Activated CD8-positive, alpha-beta memory T cell treated with anti-CD3 and anti-CD28 coated beads, Interleukin-2, amount 10 ng/mL, durations not matched to agents 7 days and 5 days (primary cell): ENCODE measurements at regions not wholly inside any gene's neighbourhood (a gene's known extent, or its start where the extent isn't known, plus 50 kb on each side); places are given as distances from the start of the nearest gene placed in this dataset.

Experiments
- ATAC-seq: fragments of 150-1000 bp; cut with Tn5 transposase; one replicate; pipeline ENCODE4 v1.10.0; 2021; ENCODE audit warnings: moderate library complexity
- CTCF ChIA-PET: fragments of 350-600 bp; sonication (Branson Sonifier 250); formaldehyde crosslinking; loops from one replicate; lab custom pipeline; 2021; ENCODE audit warnings: antibody characterized with exemption; lab: Charles Lee
- DNase-seq: peaks from one replicate; pipeline ENCODE4 v3.0.0-alpha.2; 2020
- H3K27ac Mint-ChIP-seq: one replicate; pipeline ENCODE4 v1.8.0; 2021; ENCODE audit warnings: mild to moderate bottlenecking, mixed read lengths
- H3K27me3 Mint-ChIP-seq: one replicate; pipeline ENCODE4 v1.8.0; 2021; ENCODE audit warnings: mixed read lengths
- H3K36me3 Mint-ChIP-seq: one replicate; pipeline ENCODE4 v1.8.0; 2021; ENCODE audit warnings: mild to moderate bottlenecking, mixed read lengths
- H3K4me1 Mint-ChIP-seq: one replicate; pipeline ENCODE4 v1.8.0; 2021; ENCODE audit warnings: mixed read lengths
- H3K4me3 Mint-ChIP-seq: one replicate; pipeline ENCODE4 v1.8.0; 2021; ENCODE audit warnings: mild to moderate bottlenecking, moderate library complexity, mixed read lengths
- H3K9me3 Mint-ChIP-seq: one replicate; pipeline ENCODE4 v1.8.0; 2022; ENCODE audit warnings: low read depth, mixed read lengths

GRCh38 chr6:166745801-166746668, 119.0 kb upstream of the RPS6KA2 start:
- H3K4me3 Mint-ChIP-seq, result no peak overlapping the region
- ATAC-seq (no peak), DNase-seq (no peak)
- CTCF ChIA-PET, result no interaction called here
- H3K36me3 Mint-ChIP-seq, result no peaks in the 10 kb centered on the region
- H3K27me3 Mint-ChIP-seq, result peaks cover 8% of the 10 kb centered on the region
- no peak overlapping the region for H3K27ac Mint-ChIP-seq
- H3K4me1 Mint-ChIP-seq, result peaks cover 6% of the 10 kb centered on the region
- H3K9me3 Mint-ChIP-seq, result no peaks in the 10 kb centered on the region

- Mint-ChIP-seq H3K27me3 (no peaks in the 10 kb centered on the region), H3K27ac (no peak overlapping the region)
Observed at GRCh38 chr6:166744223-166745134, 117.4 kb upstream of the RPS6KA2 start.

GRCh38 chr6:166743406-166744222, 116.6 kb upstream of the RPS6KA2 start:
- no peaks in the 10 kb centered on the region for H3K27me3 Mint-ChIP-seq
- H3K36me3 Mint-ChIP-seq, result no peaks in the 10 kb centered on the region
- no peak overlapping the region for H3K4me3 Mint-ChIP-seq
- no peak overlapping the region for H3K27ac Mint-ChIP-seq
- CTCF ChIA-PET, result no interaction called here
- DNase-seq (peak; percentile 31), ATAC-seq (no peak)
- H3K9me3 Mint-ChIP-seq, result no peaks in the 10 kb centered on the region
- H3K4me1 Mint-ChIP-seq, result peaks cover 9% of the 10 kb centered on the region

More at GRCh38 chr6:166744223-166745134, 117.4 kb upstream of the RPS6KA2 start:
- Mint-ChIP-seq H3K36me3 (no peaks in the 10 kb centered on the region), H3K4me3 (no peak overlapping the region), H3K9me3 (no peaks in the 10 kb centered on the region), H3K4me1 (peaks cover 9% of the 10 kb centered on the region)
- DNase-seq (peak; percentile 37), ATAC-seq (no peak)
- CTCF ChIA-PET, result no interaction called here

GRCh38 chr6:166742981-166743380, 115.9 kb upstream of the RPS6KA2 start:
- Mint-ChIP-seq H3K27me3 (no peaks in the 10 kb centered on the region), H3K4me3 (no peak overlapping the region), H3K4me1 (peaks cover 9% of the 10 kb centered on the region), H3K9me3 (no peaks in the 10 kb centered on the region), H3K36me3 (no peaks in the 10 kb centered on the region), H3K27ac (no peak overlapping the region)
- CTCF ChIA-PET, result no interaction called here
- DNase-seq (peak; percentile 26), ATAC-seq (no peak)

- Mint-ChIP-seq H3K27me3 (no peaks in the 10 kb centered on the region), H3K4me1 (peaks cover 9% of the 10 kb centered on the region), H3K27ac (no peak overlapping the region), H3K9me3 (no peaks in the 10 kb centered on the region), H3K36me3 (no peaks in the 10 kb centered on the region), H3K4me3 (no peak overlapping the region)
- peak; percentile 43 for DNase-seq
- peak; percentile 51 for ATAC-seq
- CTCF ChIA-PET, result interaction anchor here (0.5 to 1.3 kb wide), 2 partner anchors 35 to 179 kb away, joined by 3 to 4 read pairs; no protein-coding TSS in a partner anchor
Observed at GRCh38 chr6:166739976-166740318, 112.9 kb upstream of the RPS6KA2 start.

GRCh38 chr6:166739117-166739975, 112.3 kb upstream of the RPS6KA2 start:
- no peaks in the 10 kb centered on the region for H3K36me3 Mint-ChIP-seq
- H3K27ac Mint-ChIP-seq, result no peak overlapping the region
- CTCF ChIA-PET, result interaction anchor here (1.3 kb wide), 1 partner anchor 36 kb away, joined by 3 read pairs; no protein-coding TSS in a partner anchor
- ATAC-seq, result no peak
- no peaks in the 10 kb centered on the region for H3K9me3 Mint-ChIP-seq
- no peak overlapping the region for H3K4me3 Mint-ChIP-seq
- H3K4me1 Mint-ChIP-seq, result peaks cover 9% of the 10 kb centered on the region
- DNase-seq, result peak; percentile 39
- no peaks in the 10 kb centered on the region for H3K27me3 Mint-ChIP-seq

- H3K9me3 Mint-ChIP-seq, result no peaks in the 10 kb centered on the region
- no peak overlapping the region for H3K27ac Mint-ChIP-seq
- CTCF ChIA-PET, result no interaction called here
- H3K4me1 Mint-ChIP-seq, result peaks cover 9% of the 10 kb centered on the region
- ATAC-seq (no peak), DNase-seq (peak; percentile 22)
- H3K36me3 Mint-ChIP-seq, result no peaks in the 10 kb centered on the region
- H3K4me3 Mint-ChIP-seq, result no peak overlapping the region
- H3K27me3 Mint-ChIP-seq, result no peaks in the 10 kb centered on the region
Observed at GRCh38 chr6:166738386-166739116, 111.5 kb upstream of the RPS6KA2 start.

GRCh38 chr6:166737261-166737660, 110.2 kb upstream of the RPS6KA2 start:
- Mint-ChIP-seq H3K4me1 (peaks cover 9% of the 10 kb centered on the region), H3K36me3 (no peaks in the 10 kb centered on the region), H3K27me3 (no peaks in the 10 kb centered on the region), H3K27ac (no peak overlapping the region), H3K9me3 (no peaks in the 10 kb centered on the region), H3K4me3 (no peak overlapping the region)
- CTCF ChIA-PET, result no interaction called here
- peak; percentile 0 for DNase-seq
- no peak for ATAC-seq

GRCh38 chr6:166736634-166737033, 109.6 kb upstream of the RPS6KA2 start:
- DNase-seq, result peak; percentile 18

GRCh38 chr6:166733900-166734299, 106.8 kb upstream of the RPS6KA2 start:
- H3K36me3 Mint-ChIP-seq, result no peaks in the 10 kb centered on the region
- DNase-seq (no peak), ATAC-seq (no peak)
- no peak overlapping the region for H3K4me3 Mint-ChIP-seq
- CTCF ChIA-PET, result no interaction called here
- H3K9me3 Mint-ChIP-seq, result no peaks in the 10 kb centered on the region
- H3K27me3 Mint-ChIP-seq, result no peaks in the 10 kb centered on the region
- peaks cover 6% of the 10 kb centered on the region for H3K4me1 Mint-ChIP-seq
- H3K27ac Mint-ChIP-seq, result no peak overlapping the region

More at GRCh38 chr6:166736634-166737033, 109.6 kb upstream of the RPS6KA2 start:
- no peak overlapping the region for H3K27ac Mint-ChIP-seq
- no peaks in the 10 kb centered on the region for H3K27me3 Mint-ChIP-seq
- no peaks in the 10 kb centered on the region for H3K9me3 Mint-ChIP-seq
- no peak for ATAC-seq
- peaks cover 9% of the 10 kb centered on the region for H3K4me1 Mint-ChIP-seq
- CTCF ChIA-PET, result no interaction called here
- H3K4me3 Mint-ChIP-seq, result no peak overlapping the region
- H3K36me3 Mint-ChIP-seq, result no peaks in the 10 kb centered on the region

GRCh38 chr6:166729658-166730057, 102.6 kb upstream of the RPS6KA2 start:
- Mint-ChIP-seq H3K4me1 (peaks cover 6% of the 10 kb centered on the region), H3K27ac (no peak overlapping the region), H3K4me3 (no peak overlapping the region), H3K27me3 (no peaks in the 10 kb centered on the region), H3K9me3 (no peaks in the 10 kb centered on the region), H3K36me3 (no peaks in the 10 kb centered on the region)
- CTCF ChIA-PET, result no interaction called here
- ATAC-seq (no peak), DNase-seq (no peak)
